Erythroblast (primary cell): ENCODE measurements at regions not wholly inside any gene's neighbourhood (a gene's known extent, or its start where the extent isn't known, plus 50 kb on each side); places are given as distances from the start of the nearest gene placed in this dataset.

Source experiments
- GATA1 ChIP-seq: IDR thresholded peaks from 2 replicates; pipeline ENCODE4 v1.6.1; 2011; ENCODE audit warnings: low read depth, mild to moderate bottlenecking, control low read depth, low read length, moderate library complexity
- POLR2A ChIP-seq: IDR thresholded peaks from 2 replicates; pipeline ENCODE4 v1.6.1; 2011; ENCODE audit warnings: mild to moderate bottlenecking, low read length

- no peak for TF ChIP-seq POLR2A
- TF ChIP-seq GATA1: no peak
Observed at GRCh38 chr1:80891871-80892270, 908.9 kb upstream of the ADGRL2 start.
